Activated naive CD8-positive, alpha-beta T cell treated with anti-CD3 and anti-CD28 coated beads, Interleukin-2, amount 50 U/mL, for 24 hours (primary cell): ENCODE measurements at regions not wholly inside any gene's neighbourhood (a gene's known extent, or its start where the extent isn't known, plus 50 kb on each side); places are given as distances from the start of the nearest gene placed in this dataset.
"Not testable (repeated sequence)": the region's sequence is repeated elsewhere in the genome, so short reads cannot be mapped to it uniquely, and the experiment has no call there.

ENCODE experiments used
- ATAC-seq: fragments of 150-1000 bp; cut with Tn5 transposase; one replicate; pipeline ENCODE4 v1.10.0; 2021
- DNase-seq: peaks from one replicate; pipeline ENCODE4 v3.0.0; 2021
- H3K27ac Mint-ChIP-seq: one replicate; pipeline ENCODE4 v1.8.0; 2021; ENCODE audit warnings: mild to moderate bottlenecking, mixed read lengths
- H3K27me3 Mint-ChIP-seq: one replicate; pipeline ENCODE4 v1.8.0; 2021; ENCODE audit warnings: mixed read lengths
- H3K36me3 Mint-ChIP-seq: one replicate; pipeline ENCODE4 v1.8.0; 2021; ENCODE audit warnings: low read depth, mixed read lengths
- H3K4me1 Mint-ChIP-seq: one replicate; pipeline ENCODE4 v1.8.0; 2021; ENCODE audit warnings: mixed read lengths
- H3K4me3 Mint-ChIP-seq: one replicate; pipeline ENCODE4 v1.8.0; 2021; ENCODE audit warnings: mild to moderate bottlenecking, moderate library complexity, mixed read lengths
- H3K9me3 Mint-ChIP-seq: one replicate; pipeline ENCODE4 v1.8.0; 2021; ENCODE audit warnings: mixed read lengths

- Mint-ChIP-seq H3K27me3 (no peaks in the 10 kb centered on the region), H3K9me3 (no peaks in the 10 kb centered on the region), H3K4me1 (peaks cover 4% of the 10 kb centered on the region), H3K36me3 (no peaks in the 10 kb centered on the region), H3K4me3 (no peak overlapping the region), H3K27ac (no peak overlapping the region)
- DNase-seq, result no peak
- ATAC-seq, result no peak
Measured at GRCh38 chr1:245025525-245025924, 129.3 kb upstream of the KIF26B start.

- no peak overlapping the region for H3K4me3 Mint-ChIP-seq
Measured at GRCh38 chr1:245023222-245023621, 131.6 kb upstream of the KIF26B start.

GRCh38 chr1:245019910-245020486, 134.8 kb upstream of the KIF26B start:
- Mint-ChIP-seq H3K27ac (no peak overlapping the region), H3K4me3 (no peak overlapping the region), H3K36me3 (no peaks in the 10 kb centered on the region), H3K4me1 (peaks cover 9% of the 10 kb centered on the region), H3K9me3 (no peaks in the 10 kb centered on the region), H3K27me3 (no peaks in the 10 kb centered on the region)
- DNase-seq (no peak), ATAC-seq (no peak)

More at GRCh38 chr1:245023222-245023621, 131.6 kb upstream of the KIF26B start:
- H3K36me3 Mint-ChIP-seq, result no peaks in the 10 kb centered on the region
- H3K27me3 Mint-ChIP-seq, result no peaks in the 10 kb centered on the region
- H3K27ac Mint-ChIP-seq, result no peak overlapping the region
- DNase-seq (no peak), ATAC-seq (no peak)
- peaks cover 7% of the 10 kb centered on the region for H3K4me1 Mint-ChIP-seq
- no peaks in the 10 kb centered on the region for H3K9me3 Mint-ChIP-seq

GRCh38 chr1:245016700-245017099, 138.1 kb upstream of the KIF26B start:
- Mint-ChIP-seq H3K36me3 (no peaks in the 10 kb centered on the region), H3K27ac (no peak overlapping the region), H3K4me3 (no peak overlapping the region), H3K27me3 (no peaks in the 10 kb centered on the region), H3K4me1 (peaks cover 9% of the 10 kb centered on the region), H3K9me3 (no peaks in the 10 kb centered on the region)
- no peak for DNase-seq
- ATAC-seq, result no peak

GRCh38 chr1:245015031-245015430, 139.8 kb upstream of the KIF26B start:
- DNase-seq, result no peak
- Mint-ChIP-seq H3K9me3 (no peaks in the 10 kb centered on the region), H3K27ac (no peak overlapping the region), H3K36me3 (no peaks in the 10 kb centered on the region), H3K4me1 (peaks cover 9% of the 10 kb centered on the region), H3K27me3 (no peaks in the 10 kb centered on the region), H3K4me3 (no peak overlapping the region)
- no peak for ATAC-seq

GRCh38 chr1:245014247-245015029, 140.3 kb upstream of the KIF26B start:
- Mint-ChIP-seq H3K27ac (no peak overlapping the region), H3K9me3 (no peaks in the 10 kb centered on the region)

GRCh38 chr1:245010018-245010614, 144.7 kb upstream of the KIF26B start:
- no peak for ATAC-seq
- Mint-ChIP-seq H3K27ac (no peak overlapping the region), H3K36me3 (no peaks in the 10 kb centered on the region), H3K4me3 (no peak overlapping the region), H3K4me1 (no peaks in the 10 kb centered on the region), H3K27me3 (no peaks in the 10 kb centered on the region), H3K9me3 (no peaks in the 10 kb centered on the region)
- no peak for DNase-seq

More at GRCh38 chr1:245014247-245015029, 140.3 kb upstream of the KIF26B start:
- DNase-seq, result no peak
- peaks cover 9% of the 10 kb centered on the region for H3K4me1 Mint-ChIP-seq
- H3K36me3 Mint-ChIP-seq, result no peaks in the 10 kb centered on the region
- no peak for ATAC-seq
- no peaks in the 10 kb centered on the region for H3K27me3 Mint-ChIP-seq
- no peak overlapping the region for H3K4me3 Mint-ChIP-seq

- Mint-ChIP-seq H3K4me3 (no peak overlapping the region), H3K27ac (no peak overlapping the region), H3K4me1 (no peaks in the 10 kb centered on the region), H3K36me3 (no peaks in the 10 kb centered on the region), H3K27me3 (no peaks in the 10 kb centered on the region), H3K9me3 (no peaks in the 10 kb centered on the region)
- ATAC-seq, result no peak
- no peak for DNase-seq
Measured at GRCh38 chr1:245008761-245009160, 144.4 kb upstream of the HNRNPU start.

GRCh38 chr1:245007852-245008251, 143.5 kb upstream of the HNRNPU start:
- H3K9me3 Mint-ChIP-seq, result no peaks in the 10 kb centered on the region
- DNase-seq, result no peak
- no peak overlapping the region for H3K4me3 Mint-ChIP-seq
- H3K4me1 Mint-ChIP-seq, result no peaks in the 10 kb centered on the region
- H3K36me3 Mint-ChIP-seq, result no peaks in the 10 kb centered on the region
- no peaks in the 10 kb centered on the region for H3K27me3 Mint-ChIP-seq
- H3K27ac Mint-ChIP-seq, result no peak overlapping the region
- ATAC-seq, result no peak

GRCh38 chr1:245003246-245003645, 138.9 kb upstream of the HNRNPU start:
- Mint-ChIP-seq H3K27me3 (no peaks in the 10 kb centered on the region), H3K4me1 (peaks cover 2% of the 10 kb centered on the region), H3K36me3 (no peaks in the 10 kb centered on the region), H3K27ac (no peak overlapping the region), H3K4me3 (no peak overlapping the region), H3K9me3 (no peaks in the 10 kb centered on the region)
- no peak for DNase-seq
- ATAC-seq, result no peak

GRCh38 chr1:245001252-245001651, 136.9 kb upstream of the HNRNPU start:
- no peaks in the 10 kb centered on the region for H3K36me3 Mint-ChIP-seq

GRCh38 chr1:245000872-245001188, 136.5 kb upstream of the HNRNPU start:
- no peak overlapping the region for H3K4me3 Mint-ChIP-seq
- H3K27ac Mint-ChIP-seq, result no peak overlapping the region

More at GRCh38 chr1:245001252-245001651, 136.9 kb upstream of the HNRNPU start:
- no peak overlapping the region for H3K27ac Mint-ChIP-seq
- H3K4me1 Mint-ChIP-seq, result peaks cover 2% of the 10 kb centered on the region
- DNase-seq (no peak), ATAC-seq (no peak)
- no peaks in the 10 kb centered on the region for H3K27me3 Mint-ChIP-seq
- H3K9me3 Mint-ChIP-seq, result no peaks in the 10 kb centered on the region
- no peak overlapping the region for H3K4me3 Mint-ChIP-seq

GRCh38 chr1:244999644-245000043, 135.3 kb upstream of the HNRNPU start:
- not testable (repeated sequence) for H3K4me1 Mint-ChIP-seq, ATAC-seq, H3K36me3 Mint-ChIP-seq, H3K9me3 Mint-ChIP-seq, DNase-seq, H3K27ac Mint-ChIP-seq, H3K27me3 Mint-ChIP-seq, H3K4me3 Mint-ChIP-seq

More at GRCh38 chr1:245000872-245001188, 136.5 kb upstream of the HNRNPU start:
- DNase-seq, result no peak
- H3K36me3 Mint-ChIP-seq, result no peaks in the 10 kb centered on the region
- H3K9me3 Mint-ChIP-seq, result no peaks in the 10 kb centered on the region
- peaks cover 2% of the 10 kb centered on the region for H3K4me1 Mint-ChIP-seq
- no peak for ATAC-seq
- no peaks in the 10 kb centered on the region for H3K27me3 Mint-ChIP-seq

GRCh38 chr1:244998717-244999346, 134.5 kb upstream of the HNRNPU start:
- no peaks in the 10 kb centered on the region for H3K9me3 Mint-ChIP-seq
- no peak for ATAC-seq
- DNase-seq, result no peak
- no peaks in the 10 kb centered on the region for H3K36me3 Mint-ChIP-seq
- peaks cover 2% of the 10 kb centered on the region for H3K4me1 Mint-ChIP-seq
- H3K27me3 Mint-ChIP-seq, result no peaks in the 10 kb centered on the region
- no peak overlapping the region for H3K4me3 Mint-ChIP-seq
- H3K27ac Mint-ChIP-seq, result no peak overlapping the region
